Spleen (tissue), 11 donors: ENCODE measurements at regions not wholly inside any gene's neighbourhood (a gene's known extent, or its start where the extent isn't known, plus 50 kb on each side); places are given as distances from the start of the nearest gene placed in this dataset.

Source experiments
- DNase-seq: peaks from one replicate; pipeline ENCODE4 v3.0.0-alpha.2; 2020
- H3K27ac ChIP-seq, 8 donors: fragments of 200-600 bp; sonication (generic) in 7 of 8; 1 replicate in 4 of 8; 2 replicates in 4 of 8; pipeline versions ENCODE4 v1.5.0 to v1.8.0; 2016 to 2021; ENCODE audit warnings: inconsistent platforms in 4 of 8, mild to moderate bottlenecking in 4 of 8, moderate library complexity in 1 of 8
- H3K27me3 ChIP-seq, 7 donors: fragments of 200-600 bp; sonication (generic) in 6 of 7; replicated peaks in 1 of 7; 1 replicate in 4 of 7; 2 replicates in 3 of 7; pipeline versions ENCODE4 v1.5.0 to v1.8.0; 2016 to 2021; ENCODE audit warnings: inconsistent platforms in 3 of 7, mild to moderate bottlenecking in 1 of 7
- H3K36me3 ChIP-seq, 6 donors: fragments of 200-600 bp; sonication (generic) in 5 of 6; 1 replicate in 4 of 6; 2 replicates in 2 of 6; pipeline versions ENCODE4 v1.5.0 to v1.8.0; 2016 to 2021; ENCODE audit warnings: inconsistent platforms in 2 of 6
- H3K4me1 ChIP-seq, 6 donors: fragments of 200-600 bp; sonication (generic) in 5 of 6; 1 replicate in 3 of 6; 2 replicates in 3 of 6; pipeline versions ENCODE4 v1.5.0 to v1.8.0; 2016 to 2021; ENCODE audit warnings: inconsistent platforms in 3 of 6
- H3K4me3 ChIP-seq, 8 donors: fragments of 200-600 bp; sonication (generic) in 7 of 8; 1 replicate in 4 of 8; 2 replicates in 4 of 8; pipeline versions ENCODE4 v1.5.0 to v1.8.0; 2016 to 2021; ENCODE audit warnings: inconsistent platforms in 4 of 8, mild to moderate bottlenecking in 4 of 8, moderate library complexity in 2 of 8
- H3K9me3 ChIP-seq, 8 donors: fragments of 200-600 bp; sonication (generic) in 7 of 8; 1 replicate in 4 of 8; 2 replicates in 4 of 8; pipeline versions ENCODE4 v1.5.0 to v1.8.0; 2016 to 2021; ENCODE audit warnings: inconsistent platforms in 4 of 8
- CTCF ChIP-seq, 11 experiments: fragments of 200-600 bp in 7 of 11; fragments of 450-650 bp in 4 of 11; sonication (generic) in 4 of 11; IDR thresholded peaks in 8 of 11; conservative IDR thresholded peaks in 3 of 11; 1 replicate in 7 of 11; 2 replicates in 4 of 11; pipeline versions ENCODE4 v1.4.0 to v1.8.0; 2016 to 2021; ENCODE audit warnings: antibody characterized with exemption in 11 of 11, inconsistent platforms in 4 of 11, mild to moderate bottlenecking in 1 of 11
- POLR2A ChIP-seq, 3 donors: fragments of 450-650 bp; IDR thresholded peaks; one replicate each; pipeline ENCODE4 v1.5.1; 2017; ENCODE audit warnings: antibody characterized with exemption in 3 of 3, mild to moderate bottlenecking in 1 of 3
- POLR2AphosphoS5 ChIP-seq, 3 donors: sonication (generic); formaldehyde crosslinking; IDR thresholded peaks; one replicate each; pipeline ENCODE4 v1.5.1; 2017; ENCODE audit warnings: antibody characterized with exemption in 3 of 3
- WGBS, 5 donors: extraction: QIAGEN DNeasy Blood & Tissue Kit in 3 of 5; methylation state at CpG; one replicate each; pipeline versions ENCODE4 v1.1.5 to v1.1.7; 2013 to 2018; 5-methylcytosine and 5-hydroxymethylcytosine counted together
- intact Hi-C: fragments of 100-400 bp; cut with DNase I; formaldehyde crosslinking; loops from one replicate; pipeline ENCODE4 v1.15.0; 2023; ENCODE audit warnings: low total_unique reads
- donor health status: healthy with polysubstance abuse.
- donor health status: DM: no; HTN: no; CAD: no; lungs with moderate emphysema.
- donor health status: DM: no; HTN: no; CAD: no.
- donor health status: Bipolar disorder and iron deficiency.
- donor health status: healthy.
- donor health status: DM: no; HTN: no; CAD: no.
- donor health status: DM: yes; HTN: yes; CAD: no.

- no peak for TF ChIP-seq POLR2AphosphoS5 (IDR thresholded peaks at IDR 0.05)
- no peak for TF ChIP-seq POLR2A (IDR thresholded peaks at IDR 0.05)
- TF ChIP-seq CTCF (IDR thresholded peaks at IDR 0.05 in 8 of 11, conservative IDR thresholded peaks at IDR 0.05 in 3 of 11): no peak
- no peak for DNase-seq
- Histone ChIP-seq H3K9me3 (peaks cover 0 to 4% (median 0%) of the 10 kb centered on the region in 8 donors), H3K27me3 (no peaks in the 10 kb centered on the region), H3K4me1 (no peaks in the 10 kb centered on the region), H3K4me3 (no peak overlapping the region), H3K27ac (no peak overlapping the region), H3K36me3 (no peaks in the 10 kb centered on the region)
- intact Hi-C loops: no loop called here
- WGBS, 5 donors: 61 to 80% (median 67%) methylated on average over 3 of the region's 3 CpGs
These were observed 50.3 kb upstream of the TOX3 start for GRCh38 chr16:52597073-52597771.
